ENCODE measurements at regions not wholly inside any gene's neighbourhood (a gene's known extent, or its start where the extent isn't known, plus 50 kb on each side); places are given as distances from the start of the nearest gene placed in this dataset.

GRCh38 chr13:60869941-60870613, 473.1 kb downstream of the TDRD3 start (continued):
- TF ChIP-seq CHD7 (IDR thresholded peaks at IDR 0.05; ENCODE audit: insufficient replicate concordance, low read length): no peak
- TF ChIP-seq CEBPB (IDR thresholded peaks at IDR 0.05; ENCODE audit: low read depth, low read length): no peak
- no peak for TF ChIP-seq HDAC6 (IDR thresholded peaks at IDR 0.05; ENCODE audit: low read depth, low read length)
- no peak for TF ChIP-seq TAF1 (IDR thresholded peaks at IDR 0.05; ENCODE audit: low read depth, low read length)
- TF ChIP-seq RFX5 (IDR thresholded peaks at IDR 0.05; ENCODE audit: borderline replicate concordance, low read depth, low read length): no peak
- TF ChIP-seq KDM4A (IDR thresholded peaks at IDR 0.05; ENCODE audit: low read depth, low read length, severe bottlenecking): no peak
- no peak for TF ChIP-seq SIX5 (IDR thresholded peaks at IDR 0.05; ENCODE audit: low read depth, low read length)
- no peak for TF ChIP-seq ATF3 (IDR thresholded peaks at IDR 0.05; ENCODE audit: insufficient read depth, low read depth, low read length)
